Endodermal cell (in vitro differentiated cells): ENCODE measurements at regions not wholly inside any gene's neighbourhood (a gene's known extent, or its start where the extent isn't known, plus 50 kb on each side); places are given as distances from the start of the nearest gene placed in this dataset.

ENCODE experiments used
- DNase-seq: peaks from one replicate; pipeline ENCODE4 v3.0.0-alpha.2; 2017
- H3K27ac ChIP-seq: 2 replicates; pipeline ENCODE4 v1.5.1; 2013; ENCODE audit warnings: mild to moderate bottlenecking, low read depth, low read length, moderate library complexity
- H3K27me3 ChIP-seq: 2 replicates; pipeline ENCODE4 v1.6.1; 2013; ENCODE audit warnings: mild to moderate bottlenecking, low read length, moderate library complexity; ENCODE audit not compliant: insufficient read depth, control insufficient read depth, poor library complexity, severe bottlenecking
- H3K36me3 ChIP-seq: 2 replicates; pipeline ENCODE4 v1.7.0; 2013; ENCODE audit warnings: mild to moderate bottlenecking, low read length, moderate library complexity; ENCODE audit not compliant: control insufficient read depth, insufficient read depth
- H3K4me1 ChIP-seq: one replicate; pipeline ENCODE4 v1.7.0; 2013; ENCODE audit warnings: low read length; ENCODE audit not compliant: control insufficient read depth, insufficient read depth
- H3K4me3 ChIP-seq: 2 replicates; pipeline ENCODE4 v1.5.1; 2013; ENCODE audit warnings: mild to moderate bottlenecking, low read length, moderate library complexity
- H3K9ac ChIP-seq: 2 replicates; pipeline ENCODE4 v1.6.1; 2013; ENCODE audit warnings: mild to moderate bottlenecking, low read length, moderate library complexity; ENCODE audit not compliant: poor library complexity, severe bottlenecking; ENCODE audit errors: extremely low read depth
- H3K9me3 ChIP-seq: 2 replicates; pipeline ENCODE4 v1.6.1; 2013; ENCODE audit warnings: mild to moderate bottlenecking, low read length, moderate library complexity; ENCODE audit not compliant: control insufficient read depth
- H3K27ac Mint-ChIP-seq: 2 replicates; pipeline ENCODE4 v1.8.0; 2020; ENCODE audit warnings: mixed read lengths
- H3K27me3 Mint-ChIP-seq: 2 replicates; pipeline ENCODE4 v1.8.0; 2021; ENCODE audit warnings: mild to moderate bottlenecking, mixed read lengths; ENCODE audit not compliant: insufficient read depth
- H3K36me3 Mint-ChIP-seq: 2 replicates; pipeline ENCODE4 v1.8.0; 2020; ENCODE audit warnings: low read depth, mixed read lengths
- H3K4me1 Mint-ChIP-seq: 2 replicates; pipeline ENCODE4 v1.8.0; 2020; ENCODE audit warnings: mixed read lengths
- H3K4me3 Mint-ChIP-seq: 2 replicates; pipeline ENCODE4 v1.8.0; 2020; ENCODE audit warnings: mild to moderate bottlenecking, moderate library complexity, mixed read lengths
- H3K9me3 Mint-ChIP-seq: 2 replicates; pipeline ENCODE4 v1.8.0; 2020; ENCODE audit warnings: mild to moderate bottlenecking, mixed read lengths
- WGBS, 2 experiments: methylation state at CpG; one replicate each; pipeline versions ENCODE4 v1.1.5 to v1.1.7; 2013; ENCODE audit warnings: missing lambda C conversion rate in 2 of 2, mixed read lengths in 1 of 2; ENCODE audit not compliant: insufficient coverage in 1 of 2, insufficient read length in 1 of 2; 5-methylcytosine and 5-hydroxymethylcytosine counted together
- TF ChIP-seq, protein P1 (sequence below): fragments of 200-600 bp; sonication (generic); conservative IDR thresholded peaks from 2 replicates; pipeline ENCODE4 v1.5.0; 2021; ENCODE audit warnings: antibody characterized with exemption, mild to moderate bottlenecking

DNA sequence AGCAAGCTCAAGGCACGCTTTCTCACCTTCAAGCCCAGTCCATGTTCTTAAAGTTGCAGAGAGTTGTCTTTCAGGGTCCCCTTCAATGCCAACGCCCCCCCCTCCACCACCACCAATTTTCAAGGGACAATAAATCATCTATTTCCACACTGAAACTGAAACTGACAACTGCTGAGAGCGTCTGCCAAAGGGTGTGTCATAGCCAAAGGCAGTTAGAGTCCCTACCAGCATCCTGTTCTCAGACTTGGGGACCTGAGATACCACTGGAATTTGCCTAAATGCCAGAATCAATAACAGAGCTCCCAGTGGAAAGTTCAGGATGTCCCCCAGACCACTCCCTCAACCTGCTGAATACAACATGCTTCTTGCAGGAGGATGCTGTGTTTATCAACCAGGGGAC is 133.2 kb upstream of the SOX9 start:
- no peak overlapping the region for H3K27ac ChIP-seq
- H3K36me3 Mint-ChIP-seq, result no peaks in the 10 kb centered on the region
- H3K9me3 Mint-ChIP-seq, result no peaks in the 10 kb centered on the region
- no peaks in the 10 kb centered on the region for H3K27me3 ChIP-seq
- no peaks in the 10 kb centered on the region for H3K9me3 ChIP-seq
- no peaks in the 10 kb centered on the region for H3K4me1 Mint-ChIP-seq
- 64 to 80% methylated on average over 1 to 3 of the region's 3 CpGs for WGBS, 2 experiments
- no peaks in the 10 kb centered on the region for H3K36me3 ChIP-seq
- H3K27ac Mint-ChIP-seq, result no peak overlapping the region
- H3K4me3 Mint-ChIP-seq, result no peak overlapping the region
- DNase-seq, result no peak
- TF ChIP-seq, protein P1, sequence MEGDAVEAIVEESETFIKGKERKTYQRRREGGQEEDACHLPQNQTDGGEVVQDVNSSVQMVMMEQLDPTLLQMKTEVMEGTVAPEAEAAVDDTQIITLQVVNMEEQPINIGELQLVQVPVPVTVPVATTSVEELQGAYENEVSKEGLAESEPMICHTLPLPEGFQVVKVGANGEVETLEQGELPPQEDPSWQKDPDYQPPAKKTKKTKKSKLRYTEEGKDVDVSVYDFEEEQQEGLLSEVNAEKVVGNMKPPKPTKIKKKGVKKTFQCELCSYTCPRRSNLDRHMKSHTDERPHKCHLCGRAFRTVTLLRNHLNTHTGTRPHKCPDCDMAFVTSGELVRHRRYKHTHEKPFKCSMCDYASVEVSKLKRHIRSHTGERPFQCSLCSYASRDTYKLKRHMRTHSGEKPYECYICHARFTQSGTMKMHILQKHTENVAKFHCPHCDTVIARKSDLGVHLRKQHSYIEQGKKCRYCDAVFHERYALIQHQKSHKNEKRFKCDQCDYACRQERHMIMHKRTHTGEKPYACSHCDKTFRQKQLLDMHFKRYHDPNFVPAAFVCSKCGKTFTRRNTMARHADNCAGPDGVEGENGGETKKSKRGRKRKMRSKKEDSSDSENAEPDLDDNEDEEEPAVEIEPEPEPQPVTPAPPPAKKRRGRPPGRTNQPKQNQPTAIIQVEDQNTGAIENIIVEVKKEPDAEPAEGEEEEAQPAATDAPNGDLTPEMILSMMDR, result no peak
- no peak overlapping the region for H3K9ac ChIP-seq
- no peaks in the 10 kb centered on the region for H3K4me1 ChIP-seq
- peaks cover 38% of the 10 kb centered on the region for H3K27me3 Mint-ChIP-seq
- H3K4me3 ChIP-seq, result no peak overlapping the region

- no peak overlapping the region for H3K4me3 ChIP-seq
- Mint-ChIP-seq H3K27ac (no peak overlapping the region), H3K9me3 (no peaks in the 10 kb centered on the region), H3K4me1 (no peaks in the 10 kb centered on the region), H3K27me3 (peaks cover 32% of the 10 kb centered on the region), H3K4me3 (no peak overlapping the region), H3K36me3 (no peaks in the 10 kb centered on the region)
- H3K9ac ChIP-seq, result no peak overlapping the region
- 86 to 100% methylated on average over 1 to 2 of the region's 2 CpGs for WGBS, 2 experiments
- no peaks in the 10 kb centered on the region for H3K27me3 ChIP-seq
- DNase-seq, result no peak
- no peaks in the 10 kb centered on the region for H3K4me1 ChIP-seq
- no peaks in the 10 kb centered on the region for H3K9me3 ChIP-seq
- TF ChIP-seq, protein P1, result no peak
- no peak overlapping the region for H3K27ac ChIP-seq
- no peaks in the 10 kb centered on the region for H3K36me3 ChIP-seq
Measured at GRCh38 chr17:71989117-71989516, 131.7 kb upstream of the SOX9 start.

DNA sequence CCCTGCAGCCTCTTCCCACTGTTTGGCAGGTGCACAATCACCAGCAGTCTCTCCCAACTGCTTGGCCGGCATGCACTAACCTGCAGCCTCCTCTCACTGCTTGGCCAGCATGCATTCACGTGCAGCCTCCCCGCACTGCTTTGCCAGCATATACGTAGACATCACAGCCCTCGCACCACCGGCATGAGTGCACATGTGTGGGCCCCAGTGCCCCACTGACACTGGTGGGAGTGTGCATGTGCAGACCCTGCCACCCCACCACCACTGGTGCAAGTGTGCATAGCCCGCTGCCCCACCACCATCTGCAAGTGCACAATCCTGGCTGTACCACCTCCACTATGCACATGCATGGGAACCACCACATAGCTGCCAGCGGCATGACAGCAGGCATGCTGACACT is 127.5 kb upstream of the SOX9 start:
- Mint-ChIP-seq H3K4me3 (no peak overlapping the region), H3K36me3 (no peaks in the 10 kb centered on the region), H3K27me3 (peaks cover 7% of the 10 kb centered on the region), H3K27ac (no peak overlapping the region), H3K9me3 (no peaks in the 10 kb centered on the region), H3K4me1 (no peaks in the 10 kb centered on the region)
- DNase-seq, result no peak
- H3K9me3 ChIP-seq, result no peaks in the 10 kb centered on the region
- 85 to 94% methylated on average over 2 to 8 of the region's 8 CpGs for WGBS, 2 experiments
- H3K27ac ChIP-seq, result no peak overlapping the region
- no peaks in the 10 kb centered on the region for H3K27me3 ChIP-seq
- TF ChIP-seq, protein P1, result no peak
- H3K9ac ChIP-seq, result no peak overlapping the region
- no peaks in the 10 kb centered on the region for H3K4me1 ChIP-seq
- H3K36me3 ChIP-seq, result no peaks in the 10 kb centered on the region
- no peak overlapping the region for H3K4me3 ChIP-seq
